Vagina (tissue), 2 donors: ENCODE measurements at regions not wholly inside any gene's neighbourhood (a gene's known extent, or its start where the extent isn't known, plus 50 kb on each side); places are given as distances from the start of the nearest gene placed in this dataset.

Experiments used
- DNase-seq, 2 donors: peaks; one replicate each; pipeline ENCODE4 v3.0.0-alpha.2; 2017; ENCODE audit errors: extremely low spot score in 2 of 2
- H3K27ac ChIP-seq: fragments of 200-600 bp; sonication (generic); one replicate; pipeline ENCODE4 v1.5.1; 2019
- H3K27me3 ChIP-seq: fragments of 200-600 bp; sonication (generic); one replicate; pipeline ENCODE4 v1.5.1; 2019
- H3K36me3 ChIP-seq, 2 donors: fragments of 200-600 bp; sonication (generic); one replicate each; pipeline ENCODE4 v1.5.1; 2017 to 2019
- H3K4me1 ChIP-seq: fragments of 200-600 bp; sonication (generic); one replicate; pipeline ENCODE4 v1.5.1; 2019
- H3K4me3 ChIP-seq, 2 donors: fragments of 200-600 bp; sonication (generic); 1 replicate in 1 of 2; 2 replicates in 1 of 2; pipeline ENCODE4 v1.5.1; 2016 to 2019
- H3K9me3 ChIP-seq: fragments of 200-600 bp; sonication (generic); one replicate; pipeline ENCODE4 v1.5.1; 2019
- POLR2A ChIP-seq, 2 donors: fragments of 450-650 bp; IDR thresholded peaks; one replicate each; pipeline ENCODE4 v1.6.1; 2017; ENCODE audit warnings: antibody characterized with exemption in 2 of 2, mild to moderate bottlenecking in 2 of 2, moderate library complexity in 2 of 2
- POLR2AphosphoS5 ChIP-seq, 2 donors: sonication (generic); formaldehyde crosslinking; IDR thresholded peaks; one replicate each; pipeline ENCODE4 v1.9.0; 2017; ENCODE audit warnings: antibody characterized with exemption in 2 of 2, mild to moderate bottlenecking in 2 of 2, low read depth in 1 of 2; ENCODE audit not compliant: insufficient read depth in 1 of 2
- intact Hi-C: fragments of 100-400 bp; cut with DNase I; formaldehyde crosslinking; loops from one replicate; pipeline ENCODE4 v1.15.1; 2023
- TF ChIP-seq, protein P1 (sequence below), 3 experiments: fragments of 450-650 bp in 2 of 3; fragments of 200-600 bp in 1 of 3; sonication (generic) in 1 of 3; IDR thresholded peaks; one replicate each; pipeline ENCODE4 v1.5.1; 2017 to 2019; ENCODE audit warnings: antibody characterized with exemption in 3 of 3, mild to moderate bottlenecking in 2 of 3, moderate library complexity in 2 of 3

DNA sequence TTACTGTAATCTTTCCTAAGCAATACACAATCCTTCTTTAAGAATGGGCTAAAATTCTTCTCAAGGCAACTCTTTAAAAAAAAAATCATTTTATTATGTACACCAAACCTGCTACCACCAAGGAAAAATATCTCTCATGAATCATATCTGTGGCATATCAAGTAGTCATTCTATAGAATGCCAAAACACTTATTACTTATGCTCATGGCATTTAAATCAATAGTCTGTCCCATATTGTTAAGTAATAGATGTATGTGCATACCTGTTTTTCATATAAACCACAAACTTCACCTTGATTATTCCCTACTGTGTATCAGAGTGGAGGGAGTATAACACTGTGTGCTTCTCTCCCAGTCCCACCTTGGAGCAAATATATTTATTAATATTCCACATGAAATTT, 95.8 kb upstream of the SETBP1 start:
- DNase-seq, result no peak
- Histone ChIP-seq H3K27ac (no peak overlapping the region), H3K9me3 (no peaks in the 10 kb centered on the region), H3K4me3 (no peak overlapping the region), H3K4me1 (peaks cover 16% of the 10 kb centered on the region), H3K36me3 (no peaks in the 10 kb centered on the region), H3K27me3 (no peaks in the 10 kb centered on the region)
- TF ChIP-seq, protein P1, sequence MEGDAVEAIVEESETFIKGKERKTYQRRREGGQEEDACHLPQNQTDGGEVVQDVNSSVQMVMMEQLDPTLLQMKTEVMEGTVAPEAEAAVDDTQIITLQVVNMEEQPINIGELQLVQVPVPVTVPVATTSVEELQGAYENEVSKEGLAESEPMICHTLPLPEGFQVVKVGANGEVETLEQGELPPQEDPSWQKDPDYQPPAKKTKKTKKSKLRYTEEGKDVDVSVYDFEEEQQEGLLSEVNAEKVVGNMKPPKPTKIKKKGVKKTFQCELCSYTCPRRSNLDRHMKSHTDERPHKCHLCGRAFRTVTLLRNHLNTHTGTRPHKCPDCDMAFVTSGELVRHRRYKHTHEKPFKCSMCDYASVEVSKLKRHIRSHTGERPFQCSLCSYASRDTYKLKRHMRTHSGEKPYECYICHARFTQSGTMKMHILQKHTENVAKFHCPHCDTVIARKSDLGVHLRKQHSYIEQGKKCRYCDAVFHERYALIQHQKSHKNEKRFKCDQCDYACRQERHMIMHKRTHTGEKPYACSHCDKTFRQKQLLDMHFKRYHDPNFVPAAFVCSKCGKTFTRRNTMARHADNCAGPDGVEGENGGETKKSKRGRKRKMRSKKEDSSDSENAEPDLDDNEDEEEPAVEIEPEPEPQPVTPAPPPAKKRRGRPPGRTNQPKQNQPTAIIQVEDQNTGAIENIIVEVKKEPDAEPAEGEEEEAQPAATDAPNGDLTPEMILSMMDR (IDR thresholded peaks at IDR 0.05), result no peak
- TF ChIP-seq POLR2A (IDR thresholded peaks at IDR 0.05) (no peak), POLR2AphosphoS5 (IDR thresholded peaks at IDR 0.05; ENCODE audit: insufficient read depth in 1 of 2, low read depth in 1 of 2) (no peak)
- intact Hi-C loops, result no loop called here

DNA sequence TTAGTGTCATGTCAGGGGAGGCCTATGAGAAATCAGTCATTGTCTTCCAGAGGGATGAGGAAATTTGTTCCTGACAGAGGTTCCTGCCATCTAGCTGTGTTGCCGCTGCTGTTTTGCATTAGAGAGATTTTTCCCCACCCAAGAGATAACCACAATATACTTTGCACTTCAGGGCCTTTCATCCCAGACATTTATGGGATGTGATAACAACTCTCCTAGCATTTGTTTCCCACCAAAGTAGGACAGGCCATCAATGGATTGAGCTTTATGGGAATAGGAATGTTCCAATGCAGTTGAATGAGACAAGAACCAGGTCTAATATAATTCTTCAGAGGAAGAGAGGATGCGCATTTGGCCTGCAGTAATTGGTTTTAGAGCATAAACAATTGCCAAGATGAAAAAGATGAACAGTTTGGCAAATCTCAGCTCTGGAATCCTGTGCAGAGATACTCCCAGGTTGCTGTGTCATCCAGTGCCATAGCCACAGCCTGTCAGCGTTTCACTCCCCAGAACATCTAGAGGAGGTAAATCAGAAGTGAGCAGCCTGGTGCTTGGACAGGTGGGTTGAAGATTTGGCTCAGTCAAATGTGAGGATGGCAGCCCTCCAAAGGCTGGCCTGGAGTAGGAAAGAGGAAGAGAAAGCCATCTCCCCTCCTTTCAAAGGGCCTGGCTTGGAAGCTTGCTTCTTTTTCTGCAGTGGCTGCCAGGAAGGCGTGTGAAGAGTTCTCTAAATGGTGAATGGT, 93.7 kb upstream of the SETBP1 start:
- no peak overlapping the region for H3K27ac ChIP-seq
- no peaks in the 10 kb centered on the region for H3K9me3 ChIP-seq
- intact Hi-C loops, result no loop called here
- no peak overlapping the region for H3K4me3 ChIP-seq
- DNase-seq, result no peak
- H3K27me3 ChIP-seq, result no peaks in the 10 kb centered on the region
- no peaks in the 10 kb centered on the region for H3K36me3 ChIP-seq
- no peak for TF ChIP-seq POLR2AphosphoS5 (IDR thresholded peaks at IDR 0.05; ENCODE audit: insufficient read depth in 1 of 2, low read depth in 1 of 2)
- TF ChIP-seq, protein P1 (IDR thresholded peaks at IDR 0.05), result no peak
- TF ChIP-seq POLR2A (IDR thresholded peaks at IDR 0.05), result no peak
- peaks cover 19% of the 10 kb centered on the region for H3K4me1 ChIP-seq

DNA sequence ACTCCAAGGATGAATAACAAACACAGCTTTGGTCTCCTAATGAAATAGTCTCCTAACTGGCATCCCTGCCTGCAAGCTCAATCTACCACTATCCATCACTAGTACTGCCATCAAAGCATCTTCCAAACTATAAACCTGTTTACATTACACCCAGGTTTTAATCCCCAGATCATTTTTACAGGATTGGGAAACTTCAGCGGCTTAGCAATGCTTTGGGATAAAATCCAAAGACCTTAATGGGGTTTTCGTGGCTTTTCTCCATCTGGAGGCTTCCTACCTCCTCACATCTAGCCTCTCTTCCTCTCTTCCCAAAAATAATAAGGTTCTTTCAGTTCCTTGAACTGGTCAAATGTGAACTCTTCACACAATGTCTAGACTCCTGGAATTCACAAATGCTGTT, 92.2 kb upstream of the SETBP1 start:
- no peak overlapping the region for H3K27ac ChIP-seq
- DNase-seq, result no peak
- TF ChIP-seq, protein P1 (IDR thresholded peaks at IDR 0.05), result no peak
- TF ChIP-seq POLR2AphosphoS5 (IDR thresholded peaks at IDR 0.05; ENCODE audit: insufficient read depth in 1 of 2, low read depth in 1 of 2) (no peak), POLR2A (IDR thresholded peaks at IDR 0.05) (no peak)
- peaks cover 19% of the 10 kb centered on the region for H3K4me1 ChIP-seq
- no peaks in the 10 kb centered on the region for H3K27me3 ChIP-seq
- H3K36me3 ChIP-seq, result no peaks in the 10 kb centered on the region
- intact Hi-C loops, result no loop called here
- no peaks in the 10 kb centered on the region for H3K9me3 ChIP-seq
- H3K4me3 ChIP-seq, result no peak overlapping the region

DNA sequence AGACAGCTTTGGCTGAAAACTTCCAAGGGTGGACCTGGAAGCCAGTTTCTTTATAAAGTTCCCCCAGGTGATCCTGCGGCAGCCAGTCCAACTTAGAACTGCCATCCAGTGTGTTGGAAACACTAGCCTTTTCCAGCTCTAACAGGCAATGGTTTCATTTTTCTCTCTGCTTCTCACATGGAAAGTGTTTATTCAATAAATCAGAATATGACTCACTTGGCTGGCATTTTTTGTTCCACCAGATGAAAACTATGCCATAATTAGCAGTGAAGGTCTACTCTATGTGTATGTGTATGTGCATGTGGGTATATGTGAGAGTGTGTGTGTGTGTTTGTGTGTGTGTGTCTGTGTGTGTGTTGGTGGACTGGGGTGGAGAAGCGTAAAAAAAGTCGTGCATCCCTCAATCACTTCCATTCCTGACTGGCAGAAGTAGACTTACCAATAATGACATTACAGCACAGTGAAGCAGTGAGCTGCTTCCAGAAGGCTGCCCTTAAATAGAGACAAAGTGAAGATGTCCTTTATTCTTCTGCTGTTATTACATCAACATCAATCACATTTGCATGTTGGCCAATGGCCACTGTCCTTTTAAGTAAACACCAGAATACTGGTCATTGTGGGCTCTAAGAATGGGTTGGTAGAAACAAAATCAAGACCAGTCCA, 90.9 kb upstream of the SETBP1 start:
- TF ChIP-seq POLR2A (IDR thresholded peaks at IDR 0.05), result no peak
- TF ChIP-seq, protein P1 (IDR thresholded peaks at IDR 0.05), result no peak
- TF ChIP-seq POLR2AphosphoS5 (IDR thresholded peaks at IDR 0.05; ENCODE audit: insufficient read depth in 1 of 2, low read depth in 1 of 2), result no peak
- Histone ChIP-seq H3K27me3 (no peaks in the 10 kb centered on the region), H3K27ac (peak overlapping the region; percentile 73), H3K4me1 (peaks cover 24% of the 10 kb centered on the region), H3K9me3 (no peaks in the 10 kb centered on the region), H3K36me3 (no peaks in the 10 kb centered on the region), H3K4me3 (no peak overlapping the region)
- DNase-seq, result no peak
- intact Hi-C loops, result no loop called here
